ENCODE measurements at regions not wholly inside any gene's neighbourhood (a gene's known extent, or its start where the extent isn't known, plus 50 kb on each side); places are given as distances from the start of the nearest gene placed in this dataset.
"Not testable (repeated sequence)": the region's sequence is repeated elsewhere in the genome, so short reads cannot be mapped to it uniquely, and the experiment has no call there.

DNA sequence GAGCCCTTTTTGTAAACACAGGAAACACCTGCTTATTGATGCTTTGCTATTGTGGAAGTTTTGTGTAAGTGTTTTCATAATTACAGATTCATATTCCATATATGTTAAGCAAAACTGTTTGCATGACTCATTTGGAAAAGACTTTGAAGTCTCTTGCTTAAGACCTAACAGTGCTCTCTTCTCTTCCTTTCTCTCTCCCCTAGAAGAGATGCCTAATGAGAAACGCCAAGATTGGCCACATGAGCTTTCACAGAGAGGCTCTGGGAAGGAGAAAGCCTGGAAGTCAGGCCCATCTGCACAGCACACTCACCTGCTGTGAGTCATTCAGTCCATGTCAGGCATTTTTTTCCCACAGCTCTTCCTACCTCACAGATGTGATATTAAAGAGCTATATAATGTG is 101.6 kb upstream of the PALMD start:
- H3K4me3 ChIP-seq (ENCODE audit: control insufficient read depth, low read depth, low read length): no peak overlapping the region
- TF ChIP-seq, protein P1, sequence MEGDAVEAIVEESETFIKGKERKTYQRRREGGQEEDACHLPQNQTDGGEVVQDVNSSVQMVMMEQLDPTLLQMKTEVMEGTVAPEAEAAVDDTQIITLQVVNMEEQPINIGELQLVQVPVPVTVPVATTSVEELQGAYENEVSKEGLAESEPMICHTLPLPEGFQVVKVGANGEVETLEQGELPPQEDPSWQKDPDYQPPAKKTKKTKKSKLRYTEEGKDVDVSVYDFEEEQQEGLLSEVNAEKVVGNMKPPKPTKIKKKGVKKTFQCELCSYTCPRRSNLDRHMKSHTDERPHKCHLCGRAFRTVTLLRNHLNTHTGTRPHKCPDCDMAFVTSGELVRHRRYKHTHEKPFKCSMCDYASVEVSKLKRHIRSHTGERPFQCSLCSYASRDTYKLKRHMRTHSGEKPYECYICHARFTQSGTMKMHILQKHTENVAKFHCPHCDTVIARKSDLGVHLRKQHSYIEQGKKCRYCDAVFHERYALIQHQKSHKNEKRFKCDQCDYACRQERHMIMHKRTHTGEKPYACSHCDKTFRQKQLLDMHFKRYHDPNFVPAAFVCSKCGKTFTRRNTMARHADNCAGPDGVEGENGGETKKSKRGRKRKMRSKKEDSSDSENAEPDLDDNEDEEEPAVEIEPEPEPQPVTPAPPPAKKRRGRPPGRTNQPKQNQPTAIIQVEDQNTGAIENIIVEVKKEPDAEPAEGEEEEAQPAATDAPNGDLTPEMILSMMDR (conservative IDR thresholded peaks at IDR 0.05; ENCODE audit: control insufficient read depth, insufficient read depth, low read depth, low read length): no peak
- peak; percentile 63 for DNase-seq (ENCODE audit: low read depth)

DNA sequence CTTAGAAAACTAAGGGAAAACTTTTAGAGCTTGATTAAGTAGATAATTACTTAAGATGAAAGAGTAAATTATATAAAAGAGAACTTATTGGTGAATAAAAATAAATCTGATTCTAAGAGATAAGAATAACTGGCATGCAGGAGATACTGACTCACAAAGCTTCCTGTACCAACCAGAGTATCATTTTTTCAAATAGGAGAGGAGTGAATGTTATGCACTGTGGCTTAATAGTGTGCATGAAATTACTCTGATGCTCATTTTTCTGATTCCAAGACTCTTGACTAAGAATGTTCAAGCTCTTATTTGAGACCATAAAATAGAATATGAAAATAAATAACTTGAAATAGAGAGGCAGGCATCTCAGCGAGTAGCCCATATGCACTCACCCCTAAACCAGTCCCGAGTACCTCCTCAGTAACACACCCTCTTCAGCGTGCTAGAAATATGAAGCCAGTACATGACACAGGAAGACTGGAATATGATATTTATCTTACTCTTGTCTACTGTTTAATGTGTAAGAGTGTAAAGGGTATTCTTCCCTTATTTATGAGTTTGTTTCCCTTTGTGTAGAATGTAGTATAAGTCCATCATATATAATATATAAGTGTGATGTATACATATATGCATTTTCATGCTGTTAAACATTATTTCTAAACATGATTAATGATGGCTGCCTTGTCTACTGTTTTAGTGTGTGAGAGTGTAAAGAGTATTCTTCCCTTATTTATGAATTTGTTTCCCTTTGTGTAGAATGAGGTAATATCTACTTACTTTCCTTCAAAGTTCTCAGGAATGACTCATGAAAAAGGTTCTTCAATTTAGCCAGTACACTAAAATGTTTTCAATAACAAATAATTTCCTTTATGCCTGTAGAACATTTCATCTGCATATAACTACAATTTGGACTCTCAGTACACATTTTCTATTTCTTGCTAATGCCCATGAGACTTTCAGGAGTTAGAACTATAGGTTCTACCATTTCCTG is 99.2 kb upstream of the PALMD start:
- DNase-seq (ENCODE audit: low read depth): peak; percentile 33
- H3K4me3 ChIP-seq (ENCODE audit: control insufficient read depth, low read depth, low read length): no peak overlapping the region
- TF ChIP-seq, protein P1 (conservative IDR thresholded peaks at IDR 0.05; ENCODE audit: control insufficient read depth, insufficient read depth, low read depth, low read length): no peak

DNA sequence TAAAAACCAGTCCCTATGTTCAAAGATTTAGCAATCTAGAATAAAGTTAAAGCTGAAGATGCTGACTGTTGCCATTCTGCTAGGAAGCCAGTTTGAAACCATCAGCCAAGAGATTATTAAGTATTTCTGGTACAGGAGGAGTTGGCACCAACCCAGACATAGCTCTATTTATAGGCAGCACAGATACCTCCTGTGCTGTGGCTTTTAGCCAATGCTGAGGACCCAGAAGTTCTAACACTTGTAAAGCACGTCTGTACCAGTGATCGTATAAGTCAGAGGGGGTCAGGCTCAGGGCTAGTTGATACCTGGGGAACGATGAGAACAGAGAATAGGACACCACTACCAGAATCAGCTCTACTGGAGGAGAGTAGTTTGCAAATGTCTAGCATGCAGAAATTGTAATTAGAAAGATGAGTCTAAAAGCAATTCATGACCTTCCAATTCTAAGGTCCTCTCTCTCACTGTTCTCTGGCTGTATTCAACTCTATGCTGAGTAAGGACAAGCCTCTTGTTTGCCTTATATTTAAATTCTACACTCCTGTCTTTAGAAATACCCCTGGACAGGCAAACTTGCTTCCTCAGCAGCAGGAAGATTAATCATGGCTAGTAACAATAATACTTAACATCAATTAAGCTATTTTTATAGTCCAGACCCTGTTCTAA is 96.8 kb upstream of the PALMD start:
- TF ChIP-seq, protein P1 (conservative IDR thresholded peaks at IDR 0.05; ENCODE audit: control insufficient read depth, insufficient read depth, low read depth, low read length): no peak
- DNase-seq (ENCODE audit: low read depth): peak; percentile 10
- no peak overlapping the region for H3K4me3 ChIP-seq (ENCODE audit: control insufficient read depth, low read depth, low read length)

DNA sequence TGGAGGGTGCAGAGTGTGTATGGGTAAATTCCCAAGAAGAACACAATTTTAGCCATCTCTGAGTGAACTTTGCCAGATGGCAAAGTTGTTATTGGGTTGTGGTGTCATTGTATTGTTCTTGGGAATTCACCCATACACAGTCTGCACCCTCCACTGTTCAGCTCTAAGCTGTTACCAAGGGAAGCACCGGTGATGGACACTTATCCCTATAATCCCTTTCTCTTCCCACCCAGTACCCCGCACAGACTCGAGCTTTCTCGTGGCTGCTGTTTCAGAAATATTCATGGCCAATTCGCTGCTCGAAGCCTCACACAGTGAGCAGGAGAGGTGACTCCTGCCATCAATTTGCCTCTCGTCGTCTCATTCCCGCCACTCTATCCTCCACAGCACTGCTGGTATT is 95.7 kb upstream of the PALMD start:
- DNase-seq (ENCODE audit: low read depth): no peak
- TF ChIP-seq, protein P1 (conservative IDR thresholded peaks at IDR 0.05; ENCODE audit: control insufficient read depth, insufficient read depth, low read depth, low read length): no peak
- no peak overlapping the region for H3K4me3 ChIP-seq (ENCODE audit: control insufficient read depth, low read depth, low read length)

DNA sequence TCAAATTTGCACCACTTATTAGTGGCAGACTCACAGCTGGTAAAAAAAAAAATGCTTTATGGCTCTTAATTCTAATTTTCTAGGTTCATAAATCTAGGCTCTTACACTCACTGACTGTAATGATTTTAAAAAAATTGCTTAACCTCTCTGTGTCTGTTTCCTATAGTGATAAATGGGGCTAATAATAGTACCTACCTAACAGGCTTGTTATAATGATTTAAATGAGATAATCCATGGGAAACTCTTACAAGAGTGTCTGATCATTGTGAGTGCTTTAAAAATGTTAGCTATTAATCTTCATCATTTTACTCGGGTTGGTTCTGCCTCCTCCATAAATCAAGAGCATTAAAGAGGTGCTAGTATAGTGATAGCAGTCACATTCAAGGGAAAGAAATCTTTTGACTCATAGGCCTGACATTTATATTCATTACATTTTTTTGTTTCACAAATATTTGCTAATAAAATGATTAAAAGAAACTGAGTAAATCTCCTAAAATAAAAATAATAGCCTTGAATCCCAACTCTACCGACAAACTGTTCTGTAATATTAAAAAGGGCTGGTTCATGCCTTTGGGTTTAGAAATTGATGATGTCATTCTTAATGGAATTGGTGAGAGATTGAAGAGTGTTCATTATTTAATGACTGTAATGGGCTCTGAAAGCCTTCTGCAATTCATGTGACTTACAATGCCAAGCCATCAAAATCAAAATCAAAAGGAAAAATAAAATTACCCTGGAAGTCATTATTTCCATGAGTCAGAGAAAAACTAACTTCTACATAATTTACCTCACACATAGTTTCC is 93.9 kb upstream of the PALMD start:
- no peak for DNase-seq (ENCODE audit: low read depth)
- no peak overlapping the region for H3K4me3 ChIP-seq (ENCODE audit: control insufficient read depth, low read depth, low read length)
- TF ChIP-seq, protein P1 (conservative IDR thresholded peaks at IDR 0.05; ENCODE audit: control insufficient read depth, insufficient read depth, low read depth, low read length): no peak

DNA sequence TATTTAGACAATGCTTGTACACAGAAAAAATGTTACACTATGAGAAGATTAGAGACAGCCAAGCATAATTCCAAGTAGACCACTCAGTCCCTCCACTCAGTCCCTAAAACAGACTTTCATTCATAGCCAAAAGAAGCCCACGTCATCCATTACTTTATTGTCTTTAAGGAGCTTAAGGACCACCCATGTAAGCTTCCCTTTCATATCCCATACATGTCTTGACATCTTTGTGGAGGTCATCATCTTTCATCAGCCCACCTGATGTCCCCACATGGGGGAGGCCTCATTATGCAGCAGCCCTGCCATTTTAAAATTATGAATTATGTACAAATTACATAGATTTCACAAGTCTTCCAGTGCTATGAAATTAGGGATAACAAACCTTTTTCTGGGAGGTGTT is 92.6 kb upstream of the PALMD start:
- TF ChIP-seq, protein P1 (conservative IDR thresholded peaks at IDR 0.05; ENCODE audit: control insufficient read depth, insufficient read depth, low read depth, low read length): no peak
- H3K4me3 ChIP-seq (ENCODE audit: control insufficient read depth, low read depth, low read length): no peak overlapping the region
- no peak for DNase-seq (ENCODE audit: low read depth)

DNA sequence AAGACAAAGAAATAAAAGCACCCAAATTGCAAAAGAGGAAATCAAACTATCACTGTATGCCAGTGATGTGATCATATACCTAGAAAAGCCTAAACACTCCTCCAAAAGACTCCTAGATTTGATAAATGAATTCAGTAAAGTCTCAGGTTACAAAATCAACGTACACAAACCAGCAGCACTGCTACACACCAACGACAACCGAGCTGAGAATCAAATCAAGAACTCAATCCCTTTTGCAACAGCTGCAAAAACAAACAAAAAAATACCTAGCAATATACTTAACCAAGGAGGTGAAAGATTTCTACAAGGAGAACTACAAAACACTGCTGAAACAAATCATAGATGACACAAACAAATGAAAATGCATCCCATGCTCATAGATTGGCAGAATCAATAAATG is 92.1 kb upstream of the PALMD start:
- not testable (repeated sequence) for H3K4me3 ChIP-seq (ENCODE audit: control insufficient read depth, low read depth, low read length); DNase-seq (ENCODE audit: low read depth)

Measured in fibroblast of mammary gland (primary cell).